Natural killer cell (primary cell): ENCODE measurements at regions not wholly inside any gene's neighbourhood (a gene's known extent, or its start where the extent isn't known, plus 50 kb on each side); places are given as distances from the start of the nearest gene placed in this dataset.

ENCODE experiments used
- ATAC-seq, 3 donors: fragments of 150-1000 bp in 2 of 3; fragments of 200-7000 bp in 1 of 3; cut with Tn5 transposase; 1 replicate in 1 of 3; 2 replicates in 2 of 3; pipeline ENCODE4 v1.10.0; 2021; ENCODE audit warnings: mild to moderate bottlenecking in 2 of 3, moderate library complexity in 2 of 3
- DNase-seq, 2 donors: peaks; one replicate each; pipeline versions ENCODE4 v3.0.0 to v3.0.0-alpha.2; 2013 to 2021; ENCODE audit warnings: mixed read lengths in 1 of 2
- H3K27ac ChIP-seq: one replicate; pipeline ENCODE4 v1.5.1; 2013; ENCODE audit warnings: mild to moderate bottlenecking, low read length
- H3K27me3 ChIP-seq: one replicate; pipeline ENCODE4 v1.6.1; 2013; ENCODE audit warnings: low read length; ENCODE audit not compliant: control insufficient read depth, insufficient read depth
- H3K36me3 ChIP-seq: one replicate; pipeline ENCODE4 v1.6.1; 2013; ENCODE audit warnings: low read length; ENCODE audit not compliant: control insufficient read depth, insufficient read depth
- H3K4me1 ChIP-seq: one replicate; pipeline ENCODE4 v1.6.1; 2013; ENCODE audit warnings: low read length; ENCODE audit not compliant: control insufficient read depth, insufficient read depth
- H3K4me3 ChIP-seq: one replicate; pipeline ENCODE4 v1.5.1; 2013; ENCODE audit warnings: low read length
- H3K9me3 ChIP-seq: one replicate; pipeline ENCODE4 v1.6.1; 2013; ENCODE audit warnings: low read length; ENCODE audit not compliant: control insufficient read depth, insufficient read depth
- H3K27ac Mint-ChIP-seq, 2 donors: one replicate each; pipeline ENCODE4 v1.8.0; 2022; ENCODE audit warnings: mild to moderate bottlenecking in 2 of 2, mixed read lengths in 2 of 2, moderate library complexity in 1 of 2
- H3K27me3 Mint-ChIP-seq, 2 donors: one replicate each; pipeline ENCODE4 v1.8.0; 2022; ENCODE audit warnings: low read depth in 2 of 2, mixed read lengths in 2 of 2
- H3K36me3 Mint-ChIP-seq: one replicate; pipeline ENCODE4 v1.8.0; 2022; ENCODE audit warnings: mixed read lengths
- H3K4me1 Mint-ChIP-seq, 2 donors: one replicate each; pipeline ENCODE4 v1.8.0; 2022; ENCODE audit warnings: mixed read lengths in 2 of 2
- H3K4me3 Mint-ChIP-seq: one replicate; pipeline ENCODE4 v1.8.0; 2022; ENCODE audit warnings: mild to moderate bottlenecking, moderate library complexity, mixed read lengths
- H3K9me3 Mint-ChIP-seq, 2 donors: one replicate each; pipeline ENCODE4 v1.8.0; 2022; ENCODE audit warnings: mixed read lengths in 2 of 2
- CTCF ChIP-seq: fragments of 200-600 bp; IDR thresholded peaks from one replicate; pipeline ENCODE4 v1.8.0; 2022; ENCODE audit warnings: antibody characterized with exemption
- WGBS: methylation state at CpG from one replicate; pipeline ENCODE4 v1.1.7; 2013; ENCODE audit warnings: missing lambda C conversion rate; ENCODE audit not compliant: insufficient coverage; 5-methylcytosine and 5-hydroxymethylcytosine counted together
- intact Hi-C: fragments of 100-400 bp; cut with micrococcal nuclease; formaldehyde crosslinking; loops from one replicate; pipeline ENCODE4 v1.14.2; 2022

- Mint-ChIP-seq H3K9me3 (peaks cover 0 to 3% of the 10 kb centered on the region in 2 donors), H3K4me3 (no peak overlapping the region), H3K36me3 (no peaks in the 10 kb centered on the region), H3K4me1 (no peaks in the 10 kb centered on the region), H3K27ac (no peak overlapping the region), H3K27me3 (no peaks in the 10 kb centered on the region)
- no peak for TF ChIP-seq CTCF
- no peaks in the 10 kb centered on the region for H3K4me1 ChIP-seq
- no peak for DNase-seq
- H3K4me3 ChIP-seq, result no peak overlapping the region
- ATAC-seq, result no peak
- intact Hi-C loops, result no loop called here
- H3K9me3 ChIP-seq, result peaks cover 3% of the 10 kb centered on the region
- no peaks in the 10 kb centered on the region for H3K36me3 ChIP-seq
- WGBS, result 79% methylated on average over 6 of the region's 6 CpGs
- no peak overlapping the region for H3K27ac ChIP-seq
- H3K27me3 ChIP-seq, result no peaks in the 10 kb centered on the region
Measured at GRCh38 chr4:107265859-107266258, 229.7 kb upstream of the DKK2 start.

DNA sequence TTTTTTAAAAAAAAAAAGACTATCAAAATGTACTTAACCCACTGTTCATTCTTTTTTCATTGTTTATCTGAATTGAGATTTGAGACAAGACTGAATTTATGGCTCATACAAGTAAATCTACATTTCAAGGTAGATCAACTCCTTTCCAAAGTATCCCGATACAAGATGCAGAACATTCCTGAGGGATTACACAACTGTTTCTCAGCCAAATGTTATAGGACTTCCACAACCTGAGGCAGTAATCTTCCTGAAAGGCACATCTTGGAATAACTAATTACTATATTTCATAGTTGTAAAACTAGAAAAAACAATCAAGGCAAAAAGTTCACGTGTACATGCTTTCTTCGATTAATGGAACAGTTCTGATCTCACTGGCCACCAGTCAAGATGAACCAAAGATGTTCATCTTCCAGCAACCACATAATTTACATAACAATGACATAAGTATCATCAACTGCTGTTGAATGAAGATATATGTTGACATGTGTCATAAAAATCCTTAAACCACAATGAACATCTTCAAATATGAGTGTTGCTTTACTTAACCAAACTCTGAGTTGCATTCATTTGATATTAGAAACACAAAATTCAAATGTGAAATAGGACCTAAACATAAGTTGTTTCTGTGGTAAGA is 225.2 kb upstream of the DKK2 start:
- TF ChIP-seq CTCF, result no peak
- 87% methylated on average over 3 of the region's 3 CpGs for WGBS
- Histone ChIP-seq H3K9me3 (no peaks in the 10 kb centered on the region), H3K27me3 (no peaks in the 10 kb centered on the region), H3K4me3 (no peak overlapping the region), H3K4me1 (no peaks in the 10 kb centered on the region), H3K27ac (no peak overlapping the region), H3K36me3 (no peaks in the 10 kb centered on the region)
- peaks cover 1 to 3% of the 10 kb centered on the region in 2 donors for H3K9me3 Mint-ChIP-seq
- H3K4me1 Mint-ChIP-seq, result no peaks in the 10 kb centered on the region
- no peak overlapping the region for H3K27ac Mint-ChIP-seq
- no peak for ATAC-seq
- DNase-seq, result no peak
- intact Hi-C loops, result no loop called here
- no peak overlapping the region for H3K4me3 Mint-ChIP-seq
- H3K36me3 Mint-ChIP-seq, result peaks cover 6% of the 10 kb centered on the region
- no peaks in the 10 kb centered on the region for H3K27me3 Mint-ChIP-seq

GRCh38 chr4:107258359-107258758 is 222.2 kb upstream of the DKK2 start:
- H3K4me3 Mint-ChIP-seq, result no peak overlapping the region
- no peaks in the 10 kb centered on the region for H3K4me1 Mint-ChIP-seq
- Histone ChIP-seq H3K27ac (no peak overlapping the region), H3K9me3 (no peaks in the 10 kb centered on the region), H3K4me1 (no peaks in the 10 kb centered on the region), H3K4me3 (no peak overlapping the region), H3K27me3 (no peaks in the 10 kb centered on the region), H3K36me3 (no peaks in the 10 kb centered on the region)
- DNase-seq (no peak), ATAC-seq (no peak)
- 96% methylated on average over 2 of the region's 2 CpGs for WGBS
- H3K27me3 Mint-ChIP-seq, result no peaks in the 10 kb centered on the region
- no peak for TF ChIP-seq CTCF
- peaks cover 3 to 4% of the 10 kb centered on the region in 2 donors for H3K9me3 Mint-ChIP-seq
- peaks cover 6% of the 10 kb centered on the region for H3K36me3 Mint-ChIP-seq
- no peak overlapping the region for H3K27ac Mint-ChIP-seq
- intact Hi-C loops, result no loop called here

DNA sequence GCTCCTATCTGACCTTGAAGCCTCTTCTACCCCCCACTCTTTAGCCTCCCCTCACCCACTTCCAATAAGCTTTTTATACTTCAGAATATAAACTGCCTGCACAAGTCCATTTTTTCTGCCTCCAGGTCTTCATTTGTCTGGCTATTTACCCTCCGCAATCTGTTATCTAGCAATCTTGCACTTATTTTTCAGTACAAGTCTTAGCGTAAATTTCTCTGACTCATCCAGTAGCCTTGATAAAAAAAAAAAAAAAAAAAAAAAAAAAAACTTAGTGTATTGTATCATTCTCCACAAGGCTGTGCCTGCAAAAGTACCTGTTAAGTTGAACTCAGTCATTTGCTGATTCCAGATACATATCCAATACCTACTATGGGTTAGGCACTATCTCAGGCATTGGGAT is 219.5 kb upstream of the DKK2 start:
- H3K36me3 ChIP-seq, result no peaks in the 10 kb centered on the region
- no peaks in the 10 kb centered on the region for H3K9me3 ChIP-seq
- DNase-seq (no peak), ATAC-seq (no peak)
- no peak overlapping the region for H3K4me3 Mint-ChIP-seq
- no peak overlapping the region for H3K27ac ChIP-seq
- H3K4me1 Mint-ChIP-seq, result no peaks in the 10 kb centered on the region
- 100% methylated on average over 1 of the region's 2 CpGs for WGBS
- H3K27me3 ChIP-seq, result no peaks in the 10 kb centered on the region
- no peak overlapping the region for H3K27ac Mint-ChIP-seq
- no peak overlapping the region for H3K4me3 ChIP-seq
- intact Hi-C loops, result no loop called here
- H3K9me3 Mint-ChIP-seq, result peaks cover 3 to 4% of the 10 kb centered on the region in 2 donors
- no peaks in the 10 kb centered on the region for H3K27me3 Mint-ChIP-seq
- peaks cover 5% of the 10 kb centered on the region for H3K36me3 Mint-ChIP-seq
- no peak for TF ChIP-seq CTCF
- no peaks in the 10 kb centered on the region for H3K4me1 ChIP-seq
